Neural cell (in vitro differentiated cells): ENCODE measurements at regions not wholly inside any gene's neighbourhood (a gene's known extent, or its start where the extent isn't known, plus 50 kb on each side); places are given as distances from the start of the nearest gene placed in this dataset.

Experiments used
- CTCF ChIP-seq: fragments of 450-650 bp; IDR thresholded peaks from 2 replicates; pipeline ENCODE4 v1.5.1; 2014; ENCODE audit warnings: antibody characterized with exemption, mild to moderate bottlenecking, moderate library complexity; ENCODE audit not compliant: poor library complexity, severe bottlenecking
- RAD21 ChIP-seq: fragments of 450-650 bp; conservative IDR thresholded peaks from 2 replicates; pipeline ENCODE4 v1.6.1; 2014; ENCODE audit warnings: antibody characterized with exemption, mild to moderate bottlenecking, moderate library complexity

GRCh38 chr9:26205261-26205660, 527.0 kb upstream of the TUSC1 start:
- TF ChIP-seq CTCF: no peak
- TF ChIP-seq RAD21: no peak
